Activated naive CD8-positive, alpha-beta T cell treated with anti-CD3 and anti-CD28 coated beads, Interleukin-2, amount 10 ng/mL, durations not matched to agents 7 days and 5 days (primary cell): ENCODE measurements at regions not wholly inside any gene's neighbourhood (a gene's known extent, or its start where the extent isn't known, plus 50 kb on each side); places are given as distances from the start of the nearest gene placed in this dataset.
"Not testable (repeated sequence)": the region's sequence is repeated elsewhere in the genome, so short reads cannot be mapped to it uniquely, and the experiment has no call there.

Experiments
- ATAC-seq: fragments of 150-1000 bp; cut with Tn5 transposase; one replicate; pipeline ENCODE4 v1.10.0; 2021; ENCODE audit warnings: low read depth, moderate library complexity
- POLR2A ChIA-PET: fragments of 350-600 bp; sonication (Branson Sonifier 250); formaldehyde crosslinking; loops from one replicate; lab custom pipeline; 2021; ENCODE audit warnings: antibody characterized with exemption; lab: Charles Lee
- DNase-seq: peaks from one replicate; pipeline ENCODE4 v3.0.0; 2021
- H3K27ac Mint-ChIP-seq: one replicate; pipeline ENCODE4 v1.8.0; 2022; ENCODE audit warnings: mild to moderate bottlenecking, mixed read lengths
- H3K27me3 Mint-ChIP-seq: one replicate; pipeline ENCODE4 v1.8.0; 2022; ENCODE audit warnings: mild to moderate bottlenecking, moderate library complexity, mixed read lengths
- H3K36me3 Mint-ChIP-seq: one replicate; pipeline ENCODE4 v1.8.0; 2021; ENCODE audit warnings: mild to moderate bottlenecking, mixed read lengths
- H3K4me1 Mint-ChIP-seq: one replicate; pipeline ENCODE4 v1.8.0; 2021; ENCODE audit warnings: mixed read lengths
- H3K4me3 Mint-ChIP-seq: one replicate; pipeline ENCODE4 v1.8.0; 2022; ENCODE audit warnings: mild to moderate bottlenecking, moderate library complexity, mixed read lengths
- H3K9me3 Mint-ChIP-seq: one replicate; pipeline ENCODE4 v1.8.0; 2021; ENCODE audit warnings: mixed read lengths

GRCh38 chr3:87949879-87950208 is 109.0 kb downstream of the CGGBP1 start:
- no peaks in the 10 kb centered on the region for H3K36me3 Mint-ChIP-seq
- no peaks in the 10 kb centered on the region for H3K9me3 Mint-ChIP-seq
- H3K4me1 Mint-ChIP-seq: no peaks in the 10 kb centered on the region
- ATAC-seq: no peak
- no peak overlapping the region for H3K27ac Mint-ChIP-seq
- no peak for DNase-seq
- no peak overlapping the region for H3K4me3 Mint-ChIP-seq
- H3K27me3 Mint-ChIP-seq: peaks cover 2% of the 10 kb centered on the region
- POLR2A ChIA-PET: no interaction called here

- POLR2A ChIA-PET: no interaction called here
- H3K4me1 Mint-ChIP-seq: no peaks in the 10 kb centered on the region
- ATAC-seq (no peak), DNase-seq (no peak)
- no peak overlapping the region for H3K27ac Mint-ChIP-seq
- no peaks in the 10 kb centered on the region for H3K9me3 Mint-ChIP-seq
- H3K27me3 Mint-ChIP-seq: peaks cover 2% of the 10 kb centered on the region
- H3K4me3 Mint-ChIP-seq: no peak overlapping the region
- no peaks in the 10 kb centered on the region for H3K36me3 Mint-ChIP-seq
These were observed 109.5 kb downstream of the CGGBP1 start for GRCh38 chr3:87949189-87949878.

GRCh38 chr3:87946007-87946406 is 112.8 kb downstream of the CGGBP1 start:
- POLR2A ChIA-PET, ATAC-seq, H3K36me3 Mint-ChIP-seq, H3K9me3 Mint-ChIP-seq, H3K4me3 Mint-ChIP-seq, H3K27me3 Mint-ChIP-seq, H3K27ac Mint-ChIP-seq, H3K4me1 Mint-ChIP-seq, DNase-seq: not testable (repeated sequence)

- H3K9me3 Mint-ChIP-seq, DNase-seq, H3K36me3 Mint-ChIP-seq, H3K27me3 Mint-ChIP-seq, ATAC-seq, H3K4me3 Mint-ChIP-seq, H3K27ac Mint-ChIP-seq, H3K4me1 Mint-ChIP-seq, POLR2A ChIA-PET: not testable (repeated sequence)
These were observed 116.5 kb downstream of the CGGBP1 start for GRCh38 chr3:87942256-87942655.

DNA sequence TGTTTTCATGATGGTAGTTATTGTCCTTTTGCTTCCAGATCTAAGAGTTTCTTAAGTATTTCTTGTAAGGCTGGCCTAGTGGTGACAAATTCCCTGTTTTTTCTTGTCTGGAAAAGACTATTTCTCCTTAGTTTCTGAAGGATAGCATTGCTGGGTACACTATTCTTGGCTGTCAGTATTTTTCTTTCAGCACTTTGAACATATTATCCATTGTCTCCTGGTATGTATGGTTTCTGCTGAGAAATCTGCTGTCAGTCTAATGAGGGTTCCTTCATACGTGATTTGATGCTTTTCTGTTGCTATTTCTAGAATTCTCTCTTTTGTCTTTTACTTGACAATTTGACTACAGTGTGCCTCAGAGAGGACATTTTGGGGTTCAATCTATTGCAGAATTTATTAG is 134.3 kb downstream of the CGGBP1 start:
- ATAC-seq (no peak), DNase-seq (no peak)
- H3K4me3 Mint-ChIP-seq: no peak overlapping the region
- no peaks in the 10 kb centered on the region for H3K36me3 Mint-ChIP-seq
- H3K9me3 Mint-ChIP-seq: peaks cover 11% of the 10 kb centered on the region
- no peak overlapping the region for H3K27ac Mint-ChIP-seq
- no peaks in the 10 kb centered on the region for H3K27me3 Mint-ChIP-seq
- POLR2A ChIA-PET: no interaction called here
- H3K4me1 Mint-ChIP-seq: no peaks in the 10 kb centered on the region

GRCh38 chr3:87920549-87920948 is 138.3 kb downstream of the CGGBP1 start:
- no peak overlapping the region for H3K4me3 Mint-ChIP-seq
- ATAC-seq (no peak), DNase-seq (no peak)
- H3K36me3 Mint-ChIP-seq: no peaks in the 10 kb centered on the region
- H3K9me3 Mint-ChIP-seq: peaks cover 9% of the 10 kb centered on the region
- H3K27me3 Mint-ChIP-seq: peaks cover 5% of the 10 kb centered on the region
- H3K4me1 Mint-ChIP-seq: no peaks in the 10 kb centered on the region
- H3K27ac Mint-ChIP-seq: no peak overlapping the region
- POLR2A ChIA-PET: no interaction called here

DNA sequence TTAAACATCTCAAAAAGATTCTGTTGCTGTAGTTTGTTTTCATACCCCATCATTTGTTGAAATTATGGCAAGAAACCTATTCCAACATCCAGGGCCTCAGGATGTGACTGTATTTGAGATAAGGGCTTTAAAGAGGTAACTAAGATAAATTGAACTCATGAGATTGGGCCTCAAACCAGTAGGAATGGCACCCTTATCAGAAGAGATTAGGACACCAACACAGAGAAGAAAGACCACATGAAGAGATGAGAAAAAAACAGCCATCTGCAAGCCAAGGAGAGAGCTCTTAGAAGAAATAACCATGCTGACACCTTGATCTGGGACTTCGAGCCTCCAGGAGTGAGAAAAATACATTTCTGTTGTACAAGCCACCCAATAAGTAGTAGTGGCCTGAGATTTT is 157.7 kb downstream of the CGGBP1 start:
- H3K27me3 Mint-ChIP-seq: no peaks in the 10 kb centered on the region
- no peaks in the 10 kb centered on the region for H3K9me3 Mint-ChIP-seq
- DNase-seq (no peak), ATAC-seq (no peak)
- no peaks in the 10 kb centered on the region for H3K4me1 Mint-ChIP-seq
- POLR2A ChIA-PET: no interaction called here
- H3K4me3 Mint-ChIP-seq: no peak overlapping the region
- no peaks in the 10 kb centered on the region for H3K36me3 Mint-ChIP-seq
- no peak overlapping the region for H3K27ac Mint-ChIP-seq

DNA sequence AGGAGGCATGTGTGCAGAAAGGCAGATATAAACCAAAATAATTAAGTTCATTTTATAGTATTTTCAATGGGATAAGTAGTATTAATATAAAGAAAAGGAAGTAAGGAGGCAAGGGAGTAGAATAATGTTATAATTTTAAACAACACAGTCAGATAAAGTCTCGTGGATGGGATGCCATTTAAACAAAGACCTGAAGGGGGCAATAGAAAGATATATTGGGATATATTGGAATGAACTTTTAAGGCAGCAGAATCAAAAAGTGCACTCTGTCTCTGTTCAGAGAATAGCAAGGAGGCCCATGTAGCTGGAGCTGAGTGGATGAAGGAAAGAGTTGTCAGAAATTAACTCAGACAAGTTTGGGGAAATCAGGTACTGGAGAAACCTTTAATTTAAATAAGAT is 158.7 kb downstream of the CGGBP1 start:
- no peaks in the 10 kb centered on the region for H3K36me3 Mint-ChIP-seq
- DNase-seq (no peak), ATAC-seq (no peak)
- H3K27ac Mint-ChIP-seq: no peak overlapping the region
- POLR2A ChIA-PET: no interaction called here
- H3K9me3 Mint-ChIP-seq: no peaks in the 10 kb centered on the region
- no peaks in the 10 kb centered on the region for H3K27me3 Mint-ChIP-seq
- no peak overlapping the region for H3K4me3 Mint-ChIP-seq
- no peaks in the 10 kb centered on the region for H3K4me1 Mint-ChIP-seq

GRCh38 chr3:87898971-87899370 is 159.8 kb downstream of the CGGBP1 start:
- H3K4me3 Mint-ChIP-seq: no peak overlapping the region
- POLR2A ChIA-PET: no interaction called here
- H3K27me3 Mint-ChIP-seq: no peaks in the 10 kb centered on the region
- H3K4me1 Mint-ChIP-seq: no peaks in the 10 kb centered on the region
- ATAC-seq: no peak
- H3K36me3 Mint-ChIP-seq: no peaks in the 10 kb centered on the region
- DNase-seq: no peak
- H3K9me3 Mint-ChIP-seq: no peaks in the 10 kb centered on the region
- H3K27ac Mint-ChIP-seq: no peak overlapping the region

GRCh38 chr3:87895983-87896382 is 162.8 kb downstream of the CGGBP1 start:
- DNase-seq (no peak), ATAC-seq (no peak)
- Mint-ChIP-seq H3K9me3 (no peaks in the 10 kb centered on the region), H3K4me1 (no peaks in the 10 kb centered on the region), H3K36me3 (no peaks in the 10 kb centered on the region), H3K27ac (no peak overlapping the region), H3K27me3 (no peaks in the 10 kb centered on the region), H3K4me3 (no peak overlapping the region)
- POLR2A ChIA-PET: no interaction called here

DNA sequence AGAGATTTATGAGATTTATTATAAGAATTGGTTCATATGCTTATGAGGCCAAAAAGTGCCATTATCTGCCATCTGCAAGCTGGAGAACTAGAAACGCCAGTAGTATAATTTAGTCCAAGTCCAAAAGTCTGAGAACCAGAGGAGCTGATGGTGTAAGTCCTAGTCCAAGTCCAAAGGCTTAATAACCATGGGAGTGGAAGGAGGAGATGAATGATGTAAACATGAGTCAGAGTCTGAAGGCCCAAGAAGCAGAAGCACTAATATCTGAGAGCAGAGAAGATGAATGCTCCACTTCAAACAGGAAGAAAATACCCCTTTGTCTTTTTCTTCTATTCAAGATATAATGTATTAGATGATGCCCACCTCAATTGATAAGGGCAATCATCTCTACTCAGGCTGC is 185.7 kb downstream of the CGGBP1 start:
- Mint-ChIP-seq H3K4me3 (no peak overlapping the region), H3K27ac (no peak overlapping the region), H3K36me3 (no peaks in the 10 kb centered on the region), H3K27me3 (peaks cover 2% of the 10 kb centered on the region), H3K4me1 (no peaks in the 10 kb centered on the region), H3K9me3 (peaks cover 7% of the 10 kb centered on the region)
- no peak for DNase-seq
- POLR2A ChIA-PET: no interaction called here
- ATAC-seq: no peak

DNA sequence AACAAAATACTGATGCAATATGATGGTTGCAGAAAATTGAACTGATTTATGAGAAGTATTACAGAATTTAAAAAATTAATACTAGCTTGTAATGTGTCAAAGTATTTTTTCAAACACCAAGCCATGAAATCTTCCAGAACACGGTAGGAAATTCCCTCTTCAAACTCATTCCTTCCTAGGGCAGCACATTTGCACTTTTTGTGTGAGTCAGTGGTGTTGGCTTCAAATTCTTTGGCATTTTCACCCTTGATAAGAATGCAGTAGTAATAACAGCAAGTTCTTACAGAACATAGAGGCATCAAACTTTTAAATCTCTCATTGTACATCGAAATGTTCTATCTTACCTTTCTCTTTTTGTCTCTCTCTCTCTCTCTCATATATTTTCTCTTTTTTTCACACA is 191.8 kb downstream of the CGGBP1 start:
- ATAC-seq (no peak), DNase-seq (no peak)
- Mint-ChIP-seq H3K36me3 (no peaks in the 10 kb centered on the region), H3K9me3 (peaks cover 7% of the 10 kb centered on the region), H3K4me1 (no peaks in the 10 kb centered on the region), H3K27me3 (peaks cover 2% of the 10 kb centered on the region), H3K4me3 (no peak overlapping the region), H3K27ac (no peak overlapping the region)
- POLR2A ChIA-PET: no interaction called here

GRCh38 chr3:87856126-87856525 is 202.7 kb downstream of the CGGBP1 start:
- Mint-ChIP-seq H3K4me3 (no peak overlapping the region), H3K36me3 (no peaks in the 10 kb centered on the region), H3K9me3 (no peaks in the 10 kb centered on the region), H3K4me1 (no peaks in the 10 kb centered on the region), H3K27ac (no peak overlapping the region), H3K27me3 (peaks cover 5% of the 10 kb centered on the region)
- POLR2A ChIA-PET: no interaction called here
- DNase-seq (no peak), ATAC-seq (no peak)

- Mint-ChIP-seq H3K27me3 (peaks cover 5% of the 10 kb centered on the region), H3K4me3 (no peak overlapping the region), H3K27ac (no peak overlapping the region), H3K4me1 (no peaks in the 10 kb centered on the region), H3K36me3 (no peaks in the 10 kb centered on the region), H3K9me3 (no peaks in the 10 kb centered on the region)
- POLR2A ChIA-PET: no interaction called here
- ATAC-seq (no peak), DNase-seq (no peak)
These were observed 203.2 kb downstream of the CGGBP1 start for GRCh38 chr3:87855616-87856015.

- Mint-ChIP-seq H3K4me1 (no peaks in the 10 kb centered on the region), H3K27me3 (peaks cover 5% of the 10 kb centered on the region), H3K4me3 (no peak overlapping the region), H3K36me3 (no peaks in the 10 kb centered on the region), H3K27ac (no peak overlapping the region), H3K9me3 (no peaks in the 10 kb centered on the region)
- ATAC-seq (no peak), DNase-seq (no peak)
- POLR2A ChIA-PET: no interaction called here
These were observed 203.6 kb downstream of the CGGBP1 start for GRCh38 chr3:87855211-87855610.
